MM.1S (cell line): ENCODE measurements at regions not wholly inside any gene's neighbourhood (a gene's known extent, or its start where the extent isn't known, plus 50 kb on each side); places are given as distances from the start of the nearest gene placed in this dataset.

Source experiments
- DNase-seq: peaks from one replicate; pipeline ENCODE4 v3.0.0-alpha.2; 2015
- H2AFZ ChIP-seq: fragments of 300-600 bp; sonication (generic); 2 replicates; pipeline ENCODE4 v1.6.0; 2016; ENCODE audit warnings: antibody characterized with exemption, low read length
- H3F3A ChIP-seq: fragments of 300-600 bp; sonication (generic); 2 replicates; pipeline ENCODE4 v1.6.1; 2016; ENCODE audit warnings: mild to moderate bottlenecking, antibody characterized with exemption, low read length, moderate library complexity, mixed read lengths; ENCODE audit not compliant: insufficient read depth
- H3K27ac ChIP-seq: fragments of 300-600 bp; sonication (generic); 2 replicates; pipeline ENCODE4 v1.5.1; 2016; ENCODE audit warnings: mild to moderate bottlenecking, low read length
- H3K27me3 ChIP-seq: fragments of 300-600 bp; sonication (generic); replicated peaks from 2 replicates; pipeline ENCODE4 v1.6.0; 2016; ENCODE audit warnings: low read length; ENCODE audit not compliant: insufficient read depth
- H3K36me3 ChIP-seq: fragments of 300-600 bp; sonication (generic); replicated peaks from 2 replicates; pipeline ENCODE4 v1.6.1; 2016; ENCODE audit warnings: mild to moderate bottlenecking, low read length, mixed read lengths; ENCODE audit not compliant: insufficient read depth
- H3K4me1 ChIP-seq: fragments of 300-600 bp; sonication (generic); 2 replicates; pipeline ENCODE4 v1.6.1; 2016; ENCODE audit warnings: low read length, mixed read lengths
- H3K4me2 ChIP-seq: fragments of 300-600 bp; sonication (generic); 2 replicates; pipeline ENCODE4 v1.6.0; 2016; ENCODE audit warnings: low read depth, low read length
- H3K4me3 ChIP-seq: fragments of 300-600 bp; sonication (generic); 2 replicates; pipeline ENCODE4 v1.5.1; 2016; ENCODE audit warnings: low read length, mixed read lengths
- H3K79me2 ChIP-seq: fragments of 300-600 bp; sonication (generic); 2 replicates; pipeline ENCODE4 v1.6.1; 2016; ENCODE audit warnings: mixed run types, low read length, mixed read lengths
- H3K9ac ChIP-seq: fragments of 300-600 bp; sonication (generic); 2 replicates; pipeline ENCODE4 v1.6.1; 2016; ENCODE audit warnings: low read length, mixed read lengths
- H3K9me2 ChIP-seq: fragments of 300-600 bp; sonication (generic); replicated peaks from 2 replicates; pipeline ENCODE4 v1.6.1; 2016; ENCODE audit warnings: mild to moderate bottlenecking, low read length, mixed read lengths; ENCODE audit not compliant: insufficient read depth
- H3K9me3 ChIP-seq: fragments of 300-600 bp; sonication (generic); replicated peaks from 2 replicates; pipeline ENCODE4 v1.6.1; 2016; ENCODE audit warnings: mild to moderate bottlenecking, low read length, mixed read lengths; ENCODE audit not compliant: insufficient read depth
- H4K20me1 ChIP-seq: fragments of 300-600 bp; sonication (generic); 2 replicates; pipeline ENCODE4 v1.6.1; 2016; ENCODE audit warnings: mild to moderate bottlenecking, low read length, moderate library complexity, mixed read lengths; ENCODE audit not compliant: insufficient read depth
- CTCF ChIP-seq: fragments of 300-600 bp; sonication (generic); IDR thresholded peaks from 2 replicates; pipeline ENCODE4 v1.5.1; 2016; ENCODE audit warnings: antibody characterized with exemption, low read length, mixed read lengths
- EZH2 ChIP-seq: fragments of 300-600 bp; sonication (generic); optimal IDR thresholded peaks from 2 replicates; pipeline ENCODE3; 2017; ENCODE audit warnings: low read depth, mild to moderate bottlenecking, antibody characterized with exemption, low read length, mixed read lengths
- EZH2phosphoT487 ChIP-seq: fragments of 300-600 bp; sonication (generic); IDR thresholded peaks from 2 replicates; pipeline ENCODE4 v1.6.1; 2018; ENCODE audit warnings: antibody characterized with exemption, low read length

DNA sequence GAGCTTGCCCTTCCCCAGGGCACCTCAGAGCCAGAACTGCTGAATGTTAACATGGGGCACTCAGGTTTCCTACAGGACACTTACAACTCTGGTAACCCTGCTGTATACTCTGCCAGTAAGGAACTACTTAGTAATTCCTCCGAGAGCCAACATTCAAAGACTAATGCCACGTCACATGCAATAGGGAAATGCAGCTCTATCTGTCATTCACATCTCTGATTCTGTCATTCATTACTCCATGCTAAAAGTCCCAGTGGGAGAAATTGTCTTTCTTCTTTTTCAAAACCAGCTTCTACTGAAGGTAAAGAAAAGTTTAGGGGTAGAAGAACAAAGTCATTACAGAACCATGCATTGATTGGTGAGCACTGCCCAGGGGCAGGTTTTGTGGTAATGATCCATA is 189.2 kb downstream of the DAD1 start:
- DNase-seq: no peak
- Histone ChIP-seq H3K9me3 (no peaks in the 10 kb centered on the region), H3K4me2 (no peak overlapping the region), H3K36me3 (no peaks in the 10 kb centered on the region), H3K27me3 (no peaks in the 10 kb centered on the region), H3F3A (no peaks in the 10 kb centered on the region), H3K4me1 (no peaks in the 10 kb centered on the region), H3K9me2 (no peaks in the 10 kb centered on the region), H3K4me3 (no peak overlapping the region), H3K27ac (no peak overlapping the region), H4K20me1 (no peaks in the 10 kb centered on the region), H2AFZ (no peak overlapping the region), H3K79me2 (no peaks in the 10 kb centered on the region), H3K9ac (no peak overlapping the region)
- TF ChIP-seq EZH2phosphoT487 (no peak), EZH2 (no peak), CTCF (no peak)

GRCh38 chr14:22397221-22397737 is 191.7 kb downstream of the DAD1 start:
- H3F3A ChIP-seq: no peaks in the 10 kb centered on the region
- no peak for TF ChIP-seq EZH2phosphoT487
- TF ChIP-seq EZH2: no peak
- no peak for TF ChIP-seq CTCF
- H3K27ac ChIP-seq: no peak overlapping the region
- no peak overlapping the region for H3K4me2 ChIP-seq
- H3K4me3 ChIP-seq: no peak overlapping the region
- no peaks in the 10 kb centered on the region for H3K9me3 ChIP-seq
- H3K9ac ChIP-seq: no peak overlapping the region
- no peak for DNase-seq
- no peaks in the 10 kb centered on the region for H3K79me2 ChIP-seq
- H3K4me1 ChIP-seq: no peaks in the 10 kb centered on the region
- H3K36me3 ChIP-seq: no peaks in the 10 kb centered on the region
- H3K9me2 ChIP-seq: no peaks in the 10 kb centered on the region
- H4K20me1 ChIP-seq: no peaks in the 10 kb centered on the region
- H2AFZ ChIP-seq: no peak overlapping the region
- no peaks in the 10 kb centered on the region for H3K27me3 ChIP-seq

DNA sequence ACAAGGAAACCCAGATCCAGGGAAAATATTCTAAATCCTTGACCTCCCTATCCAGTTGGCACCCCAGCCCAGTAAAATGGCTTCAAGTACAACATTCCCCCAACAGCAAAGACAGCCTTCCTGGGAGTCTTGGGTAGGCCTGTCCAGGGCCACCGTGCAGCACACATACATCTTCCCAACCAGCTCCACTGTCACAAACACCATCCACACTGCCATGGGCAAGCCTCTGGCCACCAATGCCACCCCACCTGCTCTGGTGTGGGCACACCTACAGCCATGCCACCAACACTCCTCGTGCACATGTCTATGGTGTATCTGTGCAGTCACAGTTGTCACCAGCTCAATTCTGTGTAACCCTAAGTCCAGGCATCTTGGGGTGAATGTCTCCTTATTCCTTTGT is 193.2 kb downstream of the DAD1 start:
- TF ChIP-seq EZH2phosphoT487 (no peak), EZH2 (no peak), CTCF (no peak)
- H3K27me3 ChIP-seq: no peaks in the 10 kb centered on the region
- no peak overlapping the region for H3K4me2 ChIP-seq
- no peaks in the 10 kb centered on the region for H3K9me3 ChIP-seq
- H3K27ac ChIP-seq: no peak overlapping the region
- H3K9ac ChIP-seq: no peak overlapping the region
- H3K9me2 ChIP-seq: no peaks in the 10 kb centered on the region
- H3K4me3 ChIP-seq: no peak overlapping the region
- H4K20me1 ChIP-seq: no peaks in the 10 kb centered on the region
- H3K79me2 ChIP-seq: no peaks in the 10 kb centered on the region
- H3K4me1 ChIP-seq: no peaks in the 10 kb centered on the region
- DNase-seq: no peak
- no peak overlapping the region for H2AFZ ChIP-seq
- H3F3A ChIP-seq: no peaks in the 10 kb centered on the region
- no peaks in the 10 kb centered on the region for H3K36me3 ChIP-seq

DNA sequence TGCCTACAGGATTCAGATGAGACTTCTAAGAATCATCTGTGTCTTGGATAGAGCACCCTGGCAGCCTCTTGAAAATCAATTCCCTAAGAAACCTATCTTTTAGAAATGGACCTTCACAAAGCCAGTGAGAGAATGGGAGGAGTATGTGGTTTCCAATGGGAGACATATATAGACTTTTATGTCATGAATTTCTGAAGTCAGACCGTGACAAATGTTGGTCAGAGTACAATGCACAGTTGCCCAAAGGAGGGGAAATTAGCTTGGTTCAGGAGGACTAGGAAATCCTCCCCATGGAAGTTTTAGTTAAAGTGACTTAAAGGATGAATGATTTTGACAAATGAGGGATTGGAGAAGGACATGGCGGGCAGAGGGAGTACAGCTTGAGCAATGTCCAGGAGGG is 194.4 kb downstream of the DAD1 start:
- Histone ChIP-seq H3F3A (no peaks in the 10 kb centered on the region), H3K36me3 (no peaks in the 10 kb centered on the region), H3K79me2 (no peaks in the 10 kb centered on the region), H3K9me2 (no peaks in the 10 kb centered on the region), H3K27me3 (no peaks in the 10 kb centered on the region), H3K4me1 (no peaks in the 10 kb centered on the region), H3K4me2 (no peak overlapping the region), H4K20me1 (no peaks in the 10 kb centered on the region), H3K9me3 (no peaks in the 10 kb centered on the region), H3K9ac (no peak overlapping the region), H3K27ac (no peak overlapping the region), H3K4me3 (no peak overlapping the region), H2AFZ (no peak overlapping the region)
- DNase-seq: no peak
- no peak for TF ChIP-seq CTCF
- no peak for TF ChIP-seq EZH2phosphoT487
- TF ChIP-seq EZH2: no peak
